Activated T-helper 17 cell treated with anti-CD3 and anti-CD28 coated beads, Interleukin-2, amount 50 U/mL, for 72 hours (primary cell): ENCODE measurements at regions not wholly inside any gene's neighbourhood (a gene's known extent, or its start where the extent isn't known, plus 50 kb on each side); places are given as distances from the start of the nearest gene placed in this dataset.
"Not testable (repeated sequence)": the region's sequence is repeated elsewhere in the genome, so short reads cannot be mapped to it uniquely, and the experiment has no call there.

Experiments used
- ATAC-seq: fragments of 150-1000 bp; cut with Tn5 transposase; replicated peaks from 2 replicates; pipeline ENCODE4 v1.10.0; 2021; ENCODE audit warnings: mild to moderate bottlenecking, moderate library complexity
- H3K27ac Mint-ChIP-seq: one replicate; pipeline ENCODE4 v1.8.0; 2022; ENCODE audit warnings: mixed read lengths
- H3K27me3 Mint-ChIP-seq: one replicate; pipeline ENCODE4 v1.8.0; 2022; ENCODE audit warnings: mixed read lengths
- H3K36me3 Mint-ChIP-seq: one replicate; pipeline ENCODE4 v1.8.0; 2022; ENCODE audit warnings: low read depth, mild to moderate bottlenecking, mixed read lengths
- H3K4me1 Mint-ChIP-seq: one replicate; pipeline ENCODE4 v1.8.0; 2022; ENCODE audit warnings: mixed read lengths
- H3K4me3 Mint-ChIP-seq: one replicate; pipeline ENCODE4 v1.8.0; 2022; ENCODE audit warnings: mild to moderate bottlenecking, mixed read lengths
- H3K9me3 Mint-ChIP-seq: one replicate; pipeline ENCODE4 v1.8.0; 2022; ENCODE audit warnings: mixed read lengths

- no peak overlapping the region for H3K27ac Mint-ChIP-seq
- H3K36me3 Mint-ChIP-seq = no peaks in the 10 kb centered on the region
- H3K9me3 Mint-ChIP-seq = no peaks in the 10 kb centered on the region
- H3K4me1 Mint-ChIP-seq = no peaks in the 10 kb centered on the region
- H3K27me3 Mint-ChIP-seq = peaks cover 8% of the 10 kb centered on the region
- no peak for ATAC-seq
- no peak overlapping the region for H3K4me3 Mint-ChIP-seq
Measured at GRCh38 chr5:96516631-96517071, 83.6 kb upstream of the PCSK1 start.

- H3K27me3 Mint-ChIP-seq = peaks cover 8% of the 10 kb centered on the region
- no peak for ATAC-seq
- H3K9me3 Mint-ChIP-seq = no peaks in the 10 kb centered on the region
- H3K4me1 Mint-ChIP-seq = no peaks in the 10 kb centered on the region
- no peak overlapping the region for H3K4me3 Mint-ChIP-seq
- no peak overlapping the region for H3K27ac Mint-ChIP-seq
- no peaks in the 10 kb centered on the region for H3K36me3 Mint-ChIP-seq
Measured at GRCh38 chr5:96517295-96517694, 84.2 kb upstream of the PCSK1 start.

DNA sequence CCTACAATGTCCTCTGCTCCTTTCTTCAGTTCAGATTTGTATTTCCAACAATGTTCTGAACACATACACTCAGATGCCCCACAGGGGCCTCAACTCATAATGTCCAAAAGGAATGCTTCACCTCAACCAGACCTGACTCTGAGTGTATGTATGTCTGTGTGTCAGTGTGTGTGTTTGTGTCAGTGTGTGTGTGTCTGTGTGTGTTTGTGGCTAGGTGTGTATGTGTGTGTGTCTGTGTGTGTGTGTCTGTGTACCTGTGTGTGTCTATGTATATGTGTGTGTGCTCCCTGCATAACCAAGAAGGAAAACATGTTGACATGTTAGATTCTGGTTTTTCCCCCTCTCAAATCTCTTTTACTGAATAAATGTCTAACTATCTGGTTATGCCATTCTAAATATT, 87.3 kb upstream of the PCSK1 start:
- Mint-ChIP-seq H3K27me3 (peaks cover 7% of the 10 kb centered on the region), H3K36me3 (no peaks in the 10 kb centered on the region), H3K9me3 (no peaks in the 10 kb centered on the region), H3K27ac (no peak overlapping the region), H3K4me3 (no peak overlapping the region), H3K4me1 (no peaks in the 10 kb centered on the region)
- ATAC-seq = no peak

- H3K4me3 Mint-ChIP-seq = no peak overlapping the region
- no peaks in the 10 kb centered on the region for H3K36me3 Mint-ChIP-seq
- H3K27ac Mint-ChIP-seq = no peak overlapping the region
- no peaks in the 10 kb centered on the region for H3K9me3 Mint-ChIP-seq
- H3K27me3 Mint-ChIP-seq = peaks cover 3% of the 10 kb centered on the region
- no peaks in the 10 kb centered on the region for H3K4me1 Mint-ChIP-seq
- ATAC-seq = no peak
Measured at GRCh38 chr5:96522635-96523355, 89.7 kb upstream of the PCSK1 start.

GRCh38 chr5:96527768-96528661, 95.0 kb upstream of the PCSK1 start:
- H3K9me3 Mint-ChIP-seq = no peaks in the 10 kb centered on the region
- H3K4me1 Mint-ChIP-seq = peaks cover 5% of the 10 kb centered on the region
- no peak overlapping the region for H3K27ac Mint-ChIP-seq
- peaks cover 3% of the 10 kb centered on the region for H3K27me3 Mint-ChIP-seq
- H3K4me3 Mint-ChIP-seq = no peak overlapping the region
- ATAC-seq = no peak
- no peaks in the 10 kb centered on the region for H3K36me3 Mint-ChIP-seq

- Mint-ChIP-seq H3K27me3 (no peaks in the 10 kb centered on the region), H3K9me3 (no peaks in the 10 kb centered on the region), H3K36me3 (no peaks in the 10 kb centered on the region), H3K4me1 (peaks cover 5% of the 10 kb centered on the region), H3K27ac (no peak overlapping the region), H3K4me3 (no peak overlapping the region)
- ATAC-seq = no peak
Measured at GRCh38 chr5:96528826-96529474, 95.9 kb upstream of the PCSK1 start.

- Mint-ChIP-seq H3K9me3 (no peaks in the 10 kb centered on the region), H3K36me3 (no peaks in the 10 kb centered on the region), H3K27ac (no peak overlapping the region), H3K27me3 (no peaks in the 10 kb centered on the region), H3K4me1 (peaks cover 5% of the 10 kb centered on the region), H3K4me3 (no peak overlapping the region)
- no peak for ATAC-seq
Measured at GRCh38 chr5:96529559-96529958, 96.5 kb upstream of the PCSK1 start.

DNA sequence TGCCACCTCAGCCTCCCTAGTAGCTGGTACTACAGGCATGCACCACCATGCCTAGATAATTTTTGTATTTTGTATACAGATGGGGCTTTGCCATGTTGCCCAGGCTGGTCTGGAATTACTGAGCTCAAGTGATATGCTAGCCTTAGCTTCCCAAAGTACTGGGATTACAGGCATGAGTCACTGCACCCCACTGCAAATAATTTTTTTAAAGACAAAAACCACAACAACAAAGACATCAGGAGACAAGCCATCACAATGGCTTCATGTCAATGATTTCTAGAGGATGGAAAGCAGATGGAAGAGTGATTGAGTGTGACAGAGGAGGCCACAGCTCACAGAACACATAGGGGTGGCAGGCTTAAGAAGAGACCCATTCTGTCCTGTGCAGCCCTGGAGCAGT, 97.9 kb upstream of the PCSK1 start:
- no peaks in the 10 kb centered on the region for H3K27me3 Mint-ChIP-seq
- H3K27ac Mint-ChIP-seq = no peak overlapping the region
- H3K4me1 Mint-ChIP-seq = peaks cover 10% of the 10 kb centered on the region
- ATAC-seq = no peak
- no peaks in the 10 kb centered on the region for H3K9me3 Mint-ChIP-seq
- no peaks in the 10 kb centered on the region for H3K36me3 Mint-ChIP-seq
- H3K4me3 Mint-ChIP-seq = no peak overlapping the region

DNA sequence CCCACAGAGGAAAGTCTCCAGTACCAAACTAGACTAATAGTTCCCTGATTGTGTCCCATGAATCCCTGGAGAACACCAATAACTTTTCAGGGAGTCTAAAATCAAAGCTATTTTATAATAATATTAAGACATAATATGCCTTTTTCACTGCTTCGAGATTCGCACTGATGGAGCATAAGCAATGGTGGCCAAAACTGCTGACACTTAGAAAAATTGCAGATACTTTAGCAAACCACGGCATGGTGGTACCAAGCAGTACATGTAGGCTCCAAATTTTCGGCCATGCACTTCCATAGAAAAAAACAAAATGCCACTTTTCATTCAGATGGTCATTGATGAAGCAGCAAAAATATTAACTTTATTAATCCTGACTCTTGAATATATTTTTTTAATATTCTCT, 100.3 kb upstream of the PCSK1 start:
- H3K36me3 Mint-ChIP-seq = no peaks in the 10 kb centered on the region
- H3K4me1 Mint-ChIP-seq = peaks cover 27% of the 10 kb centered on the region
- no peaks in the 10 kb centered on the region for H3K9me3 Mint-ChIP-seq
- H3K27me3 Mint-ChIP-seq = no peaks in the 10 kb centered on the region
- no peak overlapping the region for H3K4me3 Mint-ChIP-seq
- H3K27ac Mint-ChIP-seq = no peak overlapping the region
- no peak for ATAC-seq

GRCh38 chr5:96537386-96537785, 104.3 kb upstream of the PCSK1 start:
- H3K36me3 Mint-ChIP-seq = no peaks in the 10 kb centered on the region
- no peaks in the 10 kb centered on the region for H3K27me3 Mint-ChIP-seq
- peak; percentile 96 for ATAC-seq
- peak overlapping the region; percentile 79 for H3K27ac Mint-ChIP-seq
- H3K4me1 Mint-ChIP-seq = peaks cover 28% of the 10 kb centered on the region
- H3K4me3 Mint-ChIP-seq = peak overlapping the region; percentile 46
- no peaks in the 10 kb centered on the region for H3K9me3 Mint-ChIP-seq

- H3K36me3 Mint-ChIP-seq = no peaks in the 10 kb centered on the region
- no peaks in the 10 kb centered on the region for H3K27me3 Mint-ChIP-seq
- H3K4me1 Mint-ChIP-seq = peaks cover 28% of the 10 kb centered on the region
- peak overlapping the region; percentile 10 for H3K27ac Mint-ChIP-seq
- peak; percentile 65 for ATAC-seq
- H3K9me3 Mint-ChIP-seq = no peaks in the 10 kb centered on the region
- peak overlapping the region; percentile 31 for H3K4me3 Mint-ChIP-seq
Measured at GRCh38 chr5:96538808-96539250, 105.8 kb upstream of the PCSK1 start.

GRCh38 chr5:96546120-96546519, 113.1 kb upstream of the PCSK1 start:
- Mint-ChIP-seq H3K9me3 (no peaks in the 10 kb centered on the region), H3K27ac (no peak overlapping the region), H3K4me1 (peaks cover 10% of the 10 kb centered on the region), H3K4me3 (no peak overlapping the region), H3K27me3 (no peaks in the 10 kb centered on the region), H3K36me3 (no peaks in the 10 kb centered on the region)
- ATAC-seq = peak; percentile 51

DNA sequence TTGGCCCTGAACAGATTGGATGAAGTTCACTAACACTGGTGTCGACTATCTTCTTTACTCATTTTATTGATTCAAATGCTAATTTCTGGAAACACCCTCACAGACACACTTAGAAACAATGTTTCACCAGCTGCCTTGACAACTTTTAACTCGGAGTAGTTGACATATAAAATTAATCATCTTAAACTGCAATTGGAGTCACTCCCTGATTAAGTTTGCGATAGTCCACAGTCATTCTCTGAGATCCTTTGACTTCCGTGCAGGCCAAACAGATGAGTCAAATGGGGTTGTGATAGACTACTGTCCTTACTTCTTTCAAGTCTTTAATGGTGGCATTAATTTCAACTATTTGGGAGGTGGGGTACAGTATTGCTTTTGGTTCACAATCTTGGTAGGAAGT, 114.4 kb upstream of the PCSK1 start:
- no peak overlapping the region for H3K27ac Mint-ChIP-seq
- no peak overlapping the region for H3K4me3 Mint-ChIP-seq
- peaks cover 10% of the 10 kb centered on the region for H3K4me1 Mint-ChIP-seq
- H3K9me3 Mint-ChIP-seq = no peaks in the 10 kb centered on the region
- no peaks in the 10 kb centered on the region for H3K27me3 Mint-ChIP-seq
- no peak for ATAC-seq
- H3K36me3 Mint-ChIP-seq = no peaks in the 10 kb centered on the region

DNA sequence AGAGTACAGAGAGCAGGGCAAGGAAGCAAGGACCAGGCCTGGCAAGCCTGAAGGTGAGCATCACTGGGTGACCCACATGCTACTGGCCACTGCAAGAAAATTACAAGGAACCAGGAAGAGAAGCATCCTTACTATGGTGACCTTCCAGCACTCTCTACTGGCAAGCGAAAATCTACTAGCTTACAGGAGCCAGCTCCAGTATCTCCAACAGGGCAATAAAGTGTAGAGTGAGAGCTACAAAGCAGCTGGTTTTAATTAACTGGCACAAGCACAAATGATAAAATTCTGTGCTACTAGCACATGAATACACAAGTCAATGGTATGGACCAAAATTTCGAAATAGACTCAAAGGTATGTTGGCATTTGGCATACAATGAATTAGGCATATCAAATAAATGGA, 113.3 kb upstream of the CAST start:
- H3K27me3 Mint-ChIP-seq = no peaks in the 10 kb centered on the region
- H3K4me1 Mint-ChIP-seq = peaks cover 10% of the 10 kb centered on the region
- H3K27ac Mint-ChIP-seq = no peak overlapping the region
- ATAC-seq = no peak
- no peaks in the 10 kb centered on the region for H3K9me3 Mint-ChIP-seq
- H3K36me3 Mint-ChIP-seq = no peaks in the 10 kb centered on the region
- H3K4me3 Mint-ChIP-seq = no peak overlapping the region

- H3K27ac Mint-ChIP-seq, H3K4me3 Mint-ChIP-seq, H3K9me3 Mint-ChIP-seq, H3K4me1 Mint-ChIP-seq, H3K27me3 Mint-ChIP-seq, ATAC-seq, H3K36me3 Mint-ChIP-seq: not testable (repeated sequence)
Measured at GRCh38 chr5:96560857-96561256, 101.3 kb upstream of the CAST start.
